Amniotic epithelial cell (primary cell): ENCODE measurements at regions not wholly inside any gene's neighbourhood (a gene's known extent, or its start where the extent isn't known, plus 50 kb on each side); places are given as distances from the start of the nearest gene placed in this dataset.
"Not testable (repeated sequence)": the region's sequence is repeated elsewhere in the genome, so short reads cannot be mapped to it uniquely, and the experiment has no call there.

Source experiments
- DNase-seq: peaks from one replicate; pipeline ENCODE4 v3.0.0-alpha.2; 2010; ENCODE audit warnings: low read depth

- no peak for DNase-seq
Observed at GRCh38 chr13:40338217-40338616, 328.2 kb downstream of the FOXO1 start.

- peak; percentile 22 for DNase-seq
Observed at GRCh38 chr13:40340368-40341095, 325.9 kb downstream of the FOXO1 start.

- DNase-seq: no peak
Observed at GRCh38 chr13:40341096-40341471, 325.4 kb downstream of the FOXO1 start.

GRCh38 chr13:40341501-40341900, 324.9 kb downstream of the FOXO1 start:
- no peak for DNase-seq

GRCh38 chr13:40342461-40342860, 324.0 kb downstream of the FOXO1 start:
- DNase-seq: no peak

GRCh38 chr13:40342901-40343300, 323.5 kb downstream of the FOXO1 start:
- no peak for DNase-seq

GRCh38 chr13:40343550-40344269, 322.7 kb downstream of the FOXO1 start:
- DNase-seq: peak; percentile 13

- DNase-seq: peak; percentile 35
Observed at GRCh38 chr13:40344270-40345148, 321.9 kb downstream of the FOXO1 start.

GRCh38 chr13:40345149-40345514, 321.3 kb downstream of the FOXO1 start:
- no peak for DNase-seq

GRCh38 chr13:40345654-40346372, 320.6 kb downstream of the FOXO1 start:
- DNase-seq: no peak

GRCh38 chr13:40346592-40346991, 319.8 kb downstream of the FOXO1 start:
- DNase-seq: no peak

GRCh38 chr13:40348096-40348679, 318.3 kb downstream of the FOXO1 start:
- peak; percentile 29 for DNase-seq

GRCh38 chr13:40350283-40350992, 316.0 kb downstream of the FOXO1 start:
- peak; percentile 81 for DNase-seq

GRCh38 chr13:40351537-40352379, 314.7 kb downstream of the FOXO1 start:
- DNase-seq: no peak

GRCh38 chr13:40352380-40352778, 314.1 kb downstream of the FOXO1 start:
- peak; percentile 63 for DNase-seq

GRCh38 chr13:40352802-40353562, 313.5 kb downstream of the FOXO1 start:
- DNase-seq: peak; percentile 87

GRCh38 chr13:40355126-40355724, 311.2 kb downstream of the FOXO1 start:
- no peak for DNase-seq

- no peak for DNase-seq
Observed at GRCh38 chr13:40356011-40356410, 310.4 kb downstream of the FOXO1 start.

GRCh38 chr13:40356458-40356857, 310.0 kb downstream of the FOXO1 start:
- not testable (repeated sequence) for DNase-seq
